ENCODE measurements at regions not wholly inside any gene's neighbourhood (a gene's known extent, or its start where the extent isn't known, plus 50 kb on each side); places are given as distances from the start of the nearest gene placed in this dataset.

DNA sequence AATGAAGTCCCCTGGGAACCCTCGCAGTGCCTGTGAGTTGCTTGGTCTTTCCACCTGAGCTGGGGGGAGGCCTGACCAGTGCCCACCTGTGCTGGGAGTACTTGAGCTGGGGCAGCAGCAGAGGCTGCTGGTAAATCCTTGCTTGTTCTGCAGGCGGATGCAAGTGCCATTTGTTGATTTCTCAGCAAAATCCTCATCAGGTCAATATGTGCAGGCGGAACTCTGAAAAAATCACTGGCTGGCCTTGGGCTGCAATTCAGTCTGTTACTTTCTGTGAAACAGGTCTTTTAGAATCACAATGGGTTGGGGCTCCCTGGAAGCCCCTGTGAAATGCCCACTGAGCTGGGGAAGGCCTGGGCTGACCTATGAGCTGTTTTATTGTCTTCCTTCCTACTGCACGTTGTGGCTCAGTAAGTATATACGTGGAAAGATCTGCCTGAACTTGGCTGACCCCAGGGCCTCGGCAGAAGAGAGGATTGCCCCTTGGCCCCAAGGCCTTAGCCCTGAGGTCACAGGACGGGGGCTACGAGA, 182.0 kb upstream of the RGMA start:
- H3K27me3 Mint-ChIP-seq (ENCODE audit: unreplicated experiment) = no peaks in the 10 kb centered on the region
- no peaks in the 10 kb centered on the region for H3K4me1 Mint-ChIP-seq (ENCODE audit: low read depth, unreplicated experiment)
- no TSS peak for BruUV-seq (replicated peaks)
- no peak overlapping the region for H3K4me3 Mint-ChIP-seq (ENCODE audit: low read depth, unreplicated experiment)
- intact Hi-C loops (cut with micrococcal nuclease; ENCODE audit: unreplicated experiment) = no loop called here
- CTCF ChIA-PET = interaction anchor here (0.7 kb wide), 1 partner anchor 1264 kb away, joined by 5 read pairs; no protein-coding TSS in a partner anchor
- H3K27ac Mint-ChIP-seq (ENCODE audit: unreplicated experiment) = no peak overlapping the region
- no peaks in the 10 kb centered on the region for H3K36me3 Mint-ChIP-seq (ENCODE audit: insufficient read depth, unreplicated experiment)
- DNase-seq = no peak
- H3K9me3 Mint-ChIP-seq (ENCODE audit: low read depth, unreplicated experiment) = peaks cover 11% of the 10 kb centered on the region
- TF ChIP-seq CTCF (IDR thresholded peaks at IDR 0.05; ENCODE audit: unreplicated experiment) = no peak

- no peaks in the 10 kb centered on the region for H3K36me3 Mint-ChIP-seq (ENCODE audit: insufficient read depth, unreplicated experiment)
- TF ChIP-seq CTCF (IDR thresholded peaks at IDR 0.05; ENCODE audit: unreplicated experiment) = no peak
- DNase-seq = no peak
- intact Hi-C loops (cut with micrococcal nuclease; ENCODE audit: unreplicated experiment) = no loop called here
- CTCF ChIA-PET = no interaction called here
- no peak overlapping the region for H3K4me3 Mint-ChIP-seq (ENCODE audit: low read depth, unreplicated experiment)
- H3K27me3 Mint-ChIP-seq (ENCODE audit: unreplicated experiment) = peaks cover 21% of the 10 kb centered on the region
- peaks cover 11% of the 10 kb centered on the region for H3K9me3 Mint-ChIP-seq (ENCODE audit: low read depth, unreplicated experiment)
- H3K27ac Mint-ChIP-seq (ENCODE audit: unreplicated experiment) = no peak overlapping the region
- H3K4me1 Mint-ChIP-seq (ENCODE audit: low read depth, unreplicated experiment) = no peaks in the 10 kb centered on the region
- BruUV-seq (replicated peaks) = no TSS peak
Measured at GRCh38 chr15:93268066-93268465, 179.1 kb upstream of the RGMA start.

GRCh38 chr15:93266291-93266690, 177.3 kb upstream of the RGMA start:
- no peak for DNase-seq
- H3K4me1 Mint-ChIP-seq (ENCODE audit: low read depth, unreplicated experiment) = no peaks in the 10 kb centered on the region
- no peak overlapping the region for H3K27ac Mint-ChIP-seq (ENCODE audit: unreplicated experiment)
- peaks cover 6% of the 10 kb centered on the region for H3K9me3 Mint-ChIP-seq (ENCODE audit: low read depth, unreplicated experiment)
- H3K36me3 Mint-ChIP-seq (ENCODE audit: insufficient read depth, unreplicated experiment) = no peaks in the 10 kb centered on the region
- CTCF ChIA-PET = no interaction called here
- no peak for TF ChIP-seq CTCF (IDR thresholded peaks at IDR 0.05; ENCODE audit: unreplicated experiment)
- intact Hi-C loops (cut with micrococcal nuclease; ENCODE audit: unreplicated experiment) = no loop called here
- no TSS peak for BruUV-seq (replicated peaks)
- H3K27me3 Mint-ChIP-seq (ENCODE audit: unreplicated experiment) = peaks cover 39% of the 10 kb centered on the region
- H3K4me3 Mint-ChIP-seq (ENCODE audit: low read depth, unreplicated experiment) = no peak overlapping the region

DNA sequence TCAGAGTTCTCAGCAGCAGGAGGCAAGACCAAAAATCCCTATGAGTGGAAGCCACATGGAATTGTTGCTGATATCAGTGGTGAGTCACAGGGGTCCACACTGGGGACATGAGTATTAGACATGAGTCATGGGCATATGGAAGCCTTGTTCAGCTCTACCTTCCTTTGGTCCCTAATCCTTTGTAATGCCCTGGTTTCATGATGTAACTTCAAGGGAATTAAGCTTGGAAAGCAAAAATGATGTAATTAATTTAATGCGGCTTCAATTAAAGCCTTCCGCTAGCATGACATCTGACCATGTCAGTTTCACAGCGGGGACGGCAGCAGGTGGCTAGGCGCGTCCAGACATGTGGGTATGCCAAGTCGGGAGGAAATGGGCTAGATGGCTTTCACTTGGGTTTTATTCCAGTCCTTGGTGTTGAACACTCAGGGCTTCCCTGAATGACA, 176.1 kb upstream of the RGMA start:
- Mint-ChIP-seq H3K27ac (ENCODE audit: unreplicated experiment) (no peak overlapping the region), H3K36me3 (ENCODE audit: insufficient read depth, unreplicated experiment) (no peaks in the 10 kb centered on the region), H3K4me3 (ENCODE audit: low read depth, unreplicated experiment) (no peak overlapping the region), H3K27me3 (ENCODE audit: unreplicated experiment) (peaks cover 43% of the 10 kb centered on the region), H3K4me1 (ENCODE audit: low read depth, unreplicated experiment) (no peaks in the 10 kb centered on the region), H3K9me3 (ENCODE audit: low read depth, unreplicated experiment) (peaks cover 6% of the 10 kb centered on the region)
- no peak for DNase-seq
- intact Hi-C loops (cut with micrococcal nuclease; ENCODE audit: unreplicated experiment) = no loop called here
- CTCF ChIA-PET = no interaction called here
- no peak for TF ChIP-seq CTCF (IDR thresholded peaks at IDR 0.05; ENCODE audit: unreplicated experiment)
- BruUV-seq (replicated peaks) = no TSS peak
